Panc1 (cell line): ENCODE measurements at regions not wholly inside any gene's neighbourhood (a gene's known extent, or its start where the extent isn't known, plus 50 kb on each side); places are given as distances from the start of the nearest gene placed in this dataset.

Experiments used
- ATAC-seq: fragments of 200-7000 bp; cut with Tn5 transposase; 2 replicates; pipeline ENCODE4 v1.9.1; 2020; ENCODE audit warnings: mild to moderate bottlenecking, moderate library complexity
- BruUV-seq: library from RNA; stranded (reverse); fragments of 400-500 nt; replicated peaks from 2 replicates; lab custom pipeline; 2021; lab: Mats Ljungman, UMichigan
- CTCF ChIA-PET: fragments of 300-600 bp; sonication (Branson Sonifier 250); formaldehyde crosslinking; loops from one replicate; lab custom pipeline; 2022; ENCODE audit warnings: antibody characterized with exemption; lab: Charles Lee
- POLR2A ChIA-PET: fragments of 300-600 bp; sonication (Branson Sonifier 250); formaldehyde crosslinking; loops from one replicate; lab custom pipeline; 2022; ENCODE audit warnings: antibody characterized with exemption; lab: Charles Lee
- DNase-seq: peaks from one replicate; pipeline ENCODE4 v3.0.0-alpha.2; 2010; ENCODE audit warnings: low read depth, low spot score
- H3K27ac ChIP-seq: 2 replicates; pipeline ENCODE4 v1.5.1; 2011; ENCODE audit warnings: mild to moderate bottlenecking, low read length, inconsistent platforms
- H3K27me3 ChIP-seq: fragments of 200-500 bp; sonication (Bioruptor generic); 2 replicates; pipeline ENCODE4 v1.6.0; 2014; ENCODE audit warnings: low read length, inconsistent platforms; ENCODE audit not compliant: control insufficient read depth, insufficient read depth
- H3K36me3 ChIP-seq: fragments of 200-500 bp; sonication (Bioruptor generic); 2 replicates; pipeline ENCODE4 v1.5.1; 2014; ENCODE audit warnings: inconsistent platforms, mild to moderate bottlenecking, low read length, moderate library complexity; ENCODE audit not compliant: control insufficient read depth, insufficient read depth
- H3K4me1 ChIP-seq: 2 replicates; pipeline ENCODE4 v1.5.1; 2011; ENCODE audit warnings: inconsistent platforms, mild to moderate bottlenecking, low read length, moderate library complexity; ENCODE audit not compliant: control insufficient read depth, insufficient read depth
- H3K4me3 ChIP-seq, 2 experiments: 2 replicates each; pipeline ENCODE4 v1.5.1; 2011 to 2012; ENCODE audit warnings: low read depth in 2 of 2, low read length in 2 of 2, mild to moderate bottlenecking in 2 of 2, inconsistent platforms in 1 of 2, moderate library complexity in 1 of 2
- H3K9me3 ChIP-seq: fragments of 200-500 bp; sonication (Bioruptor generic); 2 replicates; pipeline ENCODE4 v1.5.1; 2014; ENCODE audit warnings: low read depth, mild to moderate bottlenecking, inconsistent platforms, low read length, moderate library complexity; ENCODE audit not compliant: control insufficient read depth, insufficient read depth
- CTCF ChIP-seq: fragments of 450-650 bp; IDR thresholded peaks from 2 replicates; pipeline ENCODE4 v1.5.1; 2017; ENCODE audit warnings: mild to moderate bottlenecking
- POLR2AphosphoS5 ChIP-seq: IDR thresholded peaks from 2 replicates; pipeline ENCODE4 v1.6.1; 2012; ENCODE audit warnings: mild to moderate bottlenecking, low read depth, low read length, moderate library complexity
- SIN3A ChIP-seq: IDR thresholded peaks from 2 replicates; pipeline ENCODE4 v1.6.1; 2012; ENCODE audit warnings: low read depth, mild to moderate bottlenecking, low read length, moderate library complexity, borderline replicate concordance; ENCODE audit not compliant: insufficient read depth
- TCF7L2 ChIP-seq: IDR thresholded peaks from 2 replicates; pipeline ENCODE4 v1.6.1; 2011; ENCODE audit warnings: mild to moderate bottlenecking, low read depth, low read length, inconsistent platforms
- in situ Hi-C: cut with HindIII; loops from 2 replicates; pipeline ENCODE4 v1.10.0; 2016; ENCODE audit warnings: low sequenced_read_pairs, low pct_unique_long_range_greater_than_20kb
- intact Hi-C: fragments of 100-400 bp; cut with micrococcal nuclease; formaldehyde crosslinking; loops from one replicate; pipeline ENCODE4 v1.10.0; 2022; ENCODE audit not compliant: unreplicated experiment
- TF ChIP-seq, protein P1 (sequence below), 2 experiments: IDR thresholded peaks; 2 replicates each; pipeline ENCODE4 v1.6.1; 2011 to 2012; ENCODE audit warnings: low read depth in 2 of 2, control low read depth in 1 of 2, low read length in 1 of 2, mild to moderate bottlenecking in 1 of 2, moderate library complexity in 1 of 2; ENCODE audit not compliant: insufficient read depth in 1 of 2

DNA sequence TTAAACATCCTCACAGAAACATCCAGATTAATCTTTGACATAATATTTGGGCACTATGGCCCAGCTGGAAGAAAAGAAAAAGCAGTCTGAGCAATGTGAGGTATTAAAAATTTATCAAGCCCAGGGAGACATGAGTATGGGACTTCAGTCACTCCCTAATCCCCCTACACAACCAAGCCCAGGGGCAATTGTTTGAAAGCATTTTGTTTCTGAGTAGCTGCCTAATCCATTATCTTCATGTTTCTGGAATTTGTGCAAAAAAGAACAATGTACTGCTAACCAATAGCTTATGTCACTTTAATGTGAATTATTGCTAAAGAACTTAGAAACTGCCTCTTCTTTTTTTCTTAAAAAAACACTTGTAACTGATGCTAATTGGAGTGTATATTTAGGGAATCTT lies 360.7 kb downstream of the TEX13C start:
- Histone ChIP-seq H3K4me1 (no peaks in the 10 kb centered on the region), H3K9me3 (no peaks in the 10 kb centered on the region), H3K36me3 (no peaks in the 10 kb centered on the region), H3K4me3 (no peak overlapping the region), H3K27ac (no peak overlapping the region), H3K27me3 (no peaks in the 10 kb centered on the region)
- intact Hi-C loops (no loop called here), in situ Hi-C loops (no loop called here)
- TF ChIP-seq, protein P1, sequence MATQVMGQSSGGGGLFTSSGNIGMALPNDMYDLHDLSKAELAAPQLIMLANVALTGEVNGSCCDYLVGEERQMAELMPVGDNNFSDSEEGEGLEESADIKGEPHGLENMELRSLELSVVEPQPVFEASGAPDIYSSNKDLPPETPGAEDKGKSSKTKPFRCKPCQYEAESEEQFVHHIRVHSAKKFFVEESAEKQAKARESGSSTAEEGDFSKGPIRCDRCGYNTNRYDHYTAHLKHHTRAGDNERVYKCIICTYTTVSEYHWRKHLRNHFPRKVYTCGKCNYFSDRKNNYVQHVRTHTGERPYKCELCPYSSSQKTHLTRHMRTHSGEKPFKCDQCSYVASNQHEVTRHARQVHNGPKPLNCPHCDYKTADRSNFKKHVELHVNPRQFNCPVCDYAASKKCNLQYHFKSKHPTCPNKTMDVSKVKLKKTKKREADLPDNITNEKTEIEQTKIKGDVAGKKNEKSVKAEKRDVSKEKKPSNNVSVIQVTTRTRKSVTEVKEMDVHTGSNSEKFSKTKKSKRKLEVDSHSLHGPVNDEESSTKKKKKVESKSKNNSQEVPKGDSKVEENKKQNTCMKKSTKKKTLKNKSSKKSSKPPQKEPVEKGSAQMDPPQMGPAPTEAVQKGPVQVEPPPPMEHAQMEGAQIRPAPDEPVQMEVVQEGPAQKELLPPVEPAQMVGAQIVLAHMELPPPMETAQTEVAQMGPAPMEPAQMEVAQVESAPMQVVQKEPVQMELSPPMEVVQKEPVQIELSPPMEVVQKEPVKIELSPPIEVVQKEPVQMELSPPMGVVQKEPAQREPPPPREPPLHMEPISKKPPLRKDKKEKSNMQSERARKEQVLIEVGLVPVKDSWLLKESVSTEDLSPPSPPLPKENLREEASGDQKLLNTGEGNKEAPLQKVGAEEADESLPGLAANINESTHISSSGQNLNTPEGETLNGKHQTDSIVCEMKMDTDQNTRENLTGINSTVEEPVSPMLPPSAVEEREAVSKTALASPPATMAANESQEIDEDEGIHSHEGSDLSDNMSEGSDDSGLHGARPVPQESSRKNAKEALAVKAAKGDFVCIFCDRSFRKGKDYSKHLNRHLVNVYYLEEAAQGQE (IDR thresholded peaks at IDR 0.05; ENCODE audit: insufficient read depth in 1 of 2, low read depth in 2 of 2, low read length in 1 of 2) = no peak
- TF ChIP-seq SIN3A (no peak), TCF7L2 (no peak), CTCF (no peak), POLR2AphosphoS5 (no peak)
- BruUV-seq = no TSS peak
- ChIA-PET CTCF (no interaction called here), POLR2A (no interaction called here)
- DNase-seq (no peak), ATAC-seq (no peak)

GRCh38 chrX:125681058-125681457 lies 361.4 kb downstream of the TEX13C start:
- TF ChIP-seq, protein P1 (IDR thresholded peaks at IDR 0.05; ENCODE audit: insufficient read depth in 1 of 2, low read depth in 2 of 2, low read length in 1 of 2) = no peak
- TF ChIP-seq CTCF = no peak
- no peak for TF ChIP-seq TCF7L2
- no peak for TF ChIP-seq SIN3A
- no peak for TF ChIP-seq POLR2AphosphoS5
- H3K4me3 ChIP-seq = no peak overlapping the region
- no peaks in the 10 kb centered on the region for H3K36me3 ChIP-seq
- H3K4me1 ChIP-seq = no peaks in the 10 kb centered on the region
- POLR2A ChIA-PET = no interaction called here
- intact Hi-C loops = no loop called here
- no peaks in the 10 kb centered on the region for H3K9me3 ChIP-seq
- in situ Hi-C loops = no loop called here
- no peak overlapping the region for H3K27ac ChIP-seq
- no peaks in the 10 kb centered on the region for H3K27me3 ChIP-seq
- CTCF ChIA-PET = no interaction called here
- ATAC-seq = no peak
- DNase-seq = no peak
- no TSS peak for BruUV-seq
